Sigmoid colon (tissue), 3 donors: ENCODE measurements at regions not wholly inside any gene's neighbourhood (a gene's known extent, or its start where the extent isn't known, plus 50 kb on each side); places are given as distances from the start of the nearest gene placed in this dataset.

ENCODE experiments used
- CTCF ChIP-seq, 4 experiments: fragments of 450-650 bp in 3 of 4; fragments of 200-600 bp in 1 of 4; IDR thresholded peaks; one replicate each; pipeline ENCODE4 v1.5.1; 2016 to 2019; ENCODE audit warnings: antibody characterized with exemption in 4 of 4, mild to moderate bottlenecking in 3 of 4, moderate library complexity in 2 of 4
- POLR2A ChIP-seq, 2 donors: fragments of 450-650 bp; IDR thresholded peaks; one replicate each; pipeline ENCODE4 v1.6.1; 2016; ENCODE audit warnings: antibody characterized with exemption in 2 of 2, mild to moderate bottlenecking in 2 of 2, moderate library complexity in 2 of 2

GRCh38 chr3:168183774-168184173 is 88.0 kb upstream of the GOLIM4 start:
- TF ChIP-seq POLR2A (IDR thresholded peaks at IDR 0.05) (no peak), CTCF (IDR thresholded peaks at IDR 0.05) (no peak)
